GM13976 (cell line): ENCODE measurements at regions not wholly inside any gene's neighbourhood (a gene's known extent, or its start where the extent isn't known, plus 50 kb on each side); places are given as distances from the start of the nearest gene placed in this dataset.
"Not testable (repeated sequence)": the region's sequence is repeated elsewhere in the genome, so short reads cannot be mapped to it uniquely, and the experiment has no call there.

Source experiments
- DNase-seq: peaks from one replicate; pipeline ENCODE4 v3.0.0; 2012; ENCODE audit warnings: low spot score
- CTCF ChIP-seq: IDR thresholded peaks from 2 replicates; pipeline ENCODE4 v1.5.1; 2012; ENCODE audit warnings: borderline replicate concordance, mild to moderate bottlenecking; ENCODE audit not compliant: insufficient read depth; ENCODE audit errors: extremely low read depth, missing control alignments, control extremely low read depth
- in situ Hi-C: fragments of 300-500 bp; cut with MboI; formaldehyde crosslinking; loops from one replicate; pipeline ENCODE4 v1.12.0; 2022; ENCODE audit warnings: low sequenced_read_pairs, mixed read lengths, inconsistent platforms; ENCODE audit not compliant: unreplicated experiment

- no peak for DNase-seq
- TF ChIP-seq CTCF: no peak
- in situ Hi-C loops: no loop called here
Observed at GRCh38 chr6:71672876-71673275, 213.5 kb upstream of the RIMS1 start.

- no peak for DNase-seq
- TF ChIP-seq CTCF: no peak
- in situ Hi-C loops: no loop called here
Observed at GRCh38 chr6:71675386-71675785, 211.0 kb upstream of the RIMS1 start.

GRCh38 chr6:71676298-71676697 is 210.1 kb upstream of the RIMS1 start:
- no peak for TF ChIP-seq CTCF
- no peak for DNase-seq
- in situ Hi-C loops: no loop called here

- no peak for DNase-seq
- no peak for TF ChIP-seq CTCF
- in situ Hi-C loops: no loop called here
Observed at GRCh38 chr6:71678091-71678490, 208.3 kb upstream of the RIMS1 start.

- TF ChIP-seq CTCF: no peak
- DNase-seq: no peak
- in situ Hi-C loops: no loop called here
Observed at GRCh38 chr6:71681234-71681867, 205.0 kb upstream of the RIMS1 start.

- in situ Hi-C loops, DNase-seq: not testable (repeated sequence)
Observed at GRCh38 chr6:71686021-71686677, 200.2 kb upstream of the RIMS1 start.

GRCh38 chr6:71698702-71699101 is 187.6 kb upstream of the RIMS1 start:
- no peak for TF ChIP-seq CTCF
- no peak for DNase-seq
- in situ Hi-C loops: no loop called here
